ENCODE measurements at regions not wholly inside any gene's neighbourhood (a gene's known extent, or its start where the extent isn't known, plus 50 kb on each side); places are given as distances from the start of the nearest gene placed in this dataset.

DNA sequence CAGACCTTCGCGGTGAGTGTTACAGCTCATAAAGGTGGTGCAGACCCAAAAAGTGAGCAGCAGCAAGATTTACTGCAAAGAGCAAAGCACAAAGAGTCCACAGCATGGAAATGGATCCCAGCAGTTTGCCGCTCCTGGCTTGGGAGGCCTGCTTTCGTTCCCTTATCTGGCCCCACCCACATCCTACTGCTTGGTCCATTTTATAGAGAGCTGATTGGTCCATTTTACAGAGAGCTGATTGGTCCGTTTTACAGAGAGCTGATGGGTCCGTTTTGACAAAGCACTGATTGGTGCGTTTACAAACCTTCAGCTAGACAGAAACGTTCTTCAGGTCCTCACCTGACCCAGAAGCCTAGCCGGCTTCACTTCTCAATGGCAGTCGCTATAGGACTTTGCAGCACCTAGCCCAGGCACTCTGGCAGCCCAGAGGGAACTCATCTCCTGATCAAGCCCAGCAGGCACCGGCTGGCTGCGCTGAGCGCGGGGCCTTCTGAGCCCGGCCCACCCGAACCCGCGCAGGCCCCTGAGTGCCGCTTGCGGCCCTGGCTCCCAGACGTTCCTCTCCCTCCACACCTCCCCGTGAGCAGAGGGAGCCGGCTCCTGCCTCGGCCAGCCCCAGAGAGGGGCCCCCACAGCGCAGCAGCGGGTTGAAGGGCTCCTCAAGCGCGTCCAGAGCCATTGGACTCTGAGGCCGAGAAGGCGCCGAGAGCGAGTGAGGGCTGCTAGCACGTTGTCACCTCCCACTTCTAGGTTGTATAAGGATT, 200.3 kb downstream of the LMO4 start:
- TF ChIP-seq ZNF70 (CRISPR knock-in tag; IDR thresholded peaks at IDR 0.05): no peak
- TF ChIP-seq, protein P1, sequence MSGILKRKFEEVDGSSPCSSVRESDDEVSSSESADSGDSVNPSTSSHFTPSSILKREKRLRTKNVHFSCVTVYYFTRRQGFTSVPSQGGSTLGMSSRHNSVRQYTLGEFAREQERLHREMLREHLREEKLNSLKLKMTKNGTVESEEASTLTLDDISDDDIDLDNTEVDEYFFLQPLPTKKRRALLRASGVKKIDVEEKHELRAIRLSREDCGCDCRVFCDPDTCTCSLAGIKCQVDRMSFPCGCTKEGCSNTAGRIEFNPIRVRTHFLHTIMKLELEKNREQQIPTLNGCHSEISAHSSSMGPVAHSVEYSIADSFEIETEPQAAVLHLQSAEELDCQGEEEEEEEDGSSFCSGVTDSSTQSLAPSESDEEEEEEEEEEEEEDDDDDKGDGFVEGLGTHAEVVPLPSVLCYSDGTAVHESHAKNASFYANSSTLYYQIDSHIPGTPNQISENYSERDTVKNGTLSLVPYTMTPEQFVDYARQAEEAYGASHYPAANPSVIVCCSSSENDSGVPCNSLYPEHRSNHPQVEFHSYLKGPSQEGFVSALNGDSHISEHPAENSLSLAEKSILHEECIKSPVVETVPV (CRISPR knock-in tag; IDR thresholded peaks at IDR 0.05): no peak

GRCh38 chr1:87530042-87530807, 201.5 kb downstream of the LMO4 start:
- ATAC-seq: no peak

More for the DNA sequence above, 200.3 kb downstream of the LMO4 start:
- no peak for ATAC-seq

GRCh38 chr1:87535551-87535950, 206.9 kb downstream of the LMO4 start:
- ATAC-seq: no peak
- TF ChIP-seq PPARA (CRISPR knock-in tag; IDR thresholded peaks at IDR 0.05; ENCODE audit: borderline replicate concordance): no peak
- no peak for TF ChIP-seq ZFP3 (CRISPR knock-in tag; IDR thresholded peaks at IDR 0.05)
- TF ChIP-seq ISL1 (CRISPR knock-in tag; IDR thresholded peaks at IDR 0.05): no peak
- TF ChIP-seq ESRRG (CRISPR knock-in tag; IDR thresholded peaks at IDR 0.05): no peak
- TF ChIP-seq, protein P2, sequence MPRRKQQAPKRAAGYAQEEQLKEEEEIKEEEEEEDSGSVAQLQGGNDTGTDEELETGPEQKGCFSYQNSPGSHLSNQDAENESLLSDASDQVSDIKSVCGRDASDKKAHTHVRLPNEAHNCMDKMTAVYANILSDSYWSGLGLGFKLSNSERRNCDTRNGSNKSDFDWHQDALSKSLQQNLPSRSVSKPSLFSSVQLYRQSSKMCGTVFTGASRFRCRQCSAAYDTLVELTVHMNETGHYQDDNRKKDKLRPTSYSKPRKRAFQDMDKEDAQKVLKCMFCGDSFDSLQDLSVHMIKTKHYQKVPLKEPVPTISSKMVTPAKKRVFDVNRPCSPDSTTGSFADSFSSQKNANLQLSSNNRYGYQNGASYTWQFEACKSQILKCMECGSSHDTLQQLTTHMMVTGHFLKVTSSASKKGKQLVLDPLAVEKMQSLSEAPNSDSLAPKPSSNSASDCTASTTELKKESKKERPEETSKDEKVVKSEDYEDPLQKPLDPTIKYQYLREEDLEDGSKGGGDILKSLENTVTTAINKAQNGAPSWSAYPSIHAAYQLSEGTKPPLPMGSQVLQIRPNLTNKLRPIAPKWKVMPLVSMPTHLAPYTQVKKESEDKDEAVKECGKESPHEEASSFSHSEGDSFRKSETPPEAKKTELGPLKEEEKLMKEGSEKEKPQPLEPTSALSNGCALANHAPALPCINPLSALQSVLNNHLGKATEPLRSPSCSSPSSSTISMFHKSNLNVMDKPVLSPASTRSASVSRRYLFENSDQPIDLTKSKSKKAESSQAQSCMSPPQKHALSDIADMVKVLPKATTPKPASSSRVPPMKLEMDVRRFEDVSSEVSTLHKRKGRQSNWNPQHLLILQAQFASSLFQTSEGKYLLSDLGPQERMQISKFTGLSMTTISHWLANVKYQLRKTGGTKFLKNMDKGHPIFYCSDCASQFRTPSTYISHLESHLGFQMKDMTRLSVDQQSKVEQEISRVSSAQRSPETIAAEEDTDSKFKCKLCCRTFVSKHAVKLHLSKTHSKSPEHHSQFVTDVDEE (CRISPR knock-in tag; IDR thresholded peaks at IDR 0.05): no peak
- TF ChIP-seq, protein P1 (CRISPR knock-in tag; IDR thresholded peaks at IDR 0.05): no peak
- TF ChIP-seq ZNF70 (CRISPR knock-in tag; IDR thresholded peaks at IDR 0.05): no peak

More at GRCh38 chr1:87530042-87530807, 201.5 kb downstream of the LMO4 start:
- TF ChIP-seq ESRRG (CRISPR knock-in tag; IDR thresholded peaks at IDR 0.05) (no peak), TCF4 (CRISPR knock-in tag; IDR thresholded peaks at IDR 0.05; ENCODE audit: borderline replicate concordance) (no peak), OSR1 (CRISPR knock-in tag; IDR thresholded peaks at IDR 0.05) (no peak), RARB (CRISPR knock-in tag; IDR thresholded peaks at IDR 0.05) (no peak), PPARA (CRISPR knock-in tag; IDR thresholded peaks at IDR 0.05; ENCODE audit: borderline replicate concordance) (no peak), ISL1 (CRISPR knock-in tag; IDR thresholded peaks at IDR 0.05) (no peak), ZNF70 (CRISPR knock-in tag; IDR thresholded peaks at IDR 0.05) (no peak), ZC3H10 (CRISPR knock-in tag; IDR thresholded peaks at IDR 0.05) (no peak), POU6F1 (CRISPR knock-in tag; IDR thresholded peaks at IDR 0.05; ENCODE audit: borderline replicate concordance, low read depth) (no peak), ARNTL (CRISPR knock-in tag; IDR thresholded peaks at IDR 0.05; ENCODE audit: borderline replicate concordance, low read depth) (no peak), GLIS3 (CRISPR knock-in tag; IDR thresholded peaks at IDR 0.05) (no peak)
- TF ChIP-seq, protein P3, sequence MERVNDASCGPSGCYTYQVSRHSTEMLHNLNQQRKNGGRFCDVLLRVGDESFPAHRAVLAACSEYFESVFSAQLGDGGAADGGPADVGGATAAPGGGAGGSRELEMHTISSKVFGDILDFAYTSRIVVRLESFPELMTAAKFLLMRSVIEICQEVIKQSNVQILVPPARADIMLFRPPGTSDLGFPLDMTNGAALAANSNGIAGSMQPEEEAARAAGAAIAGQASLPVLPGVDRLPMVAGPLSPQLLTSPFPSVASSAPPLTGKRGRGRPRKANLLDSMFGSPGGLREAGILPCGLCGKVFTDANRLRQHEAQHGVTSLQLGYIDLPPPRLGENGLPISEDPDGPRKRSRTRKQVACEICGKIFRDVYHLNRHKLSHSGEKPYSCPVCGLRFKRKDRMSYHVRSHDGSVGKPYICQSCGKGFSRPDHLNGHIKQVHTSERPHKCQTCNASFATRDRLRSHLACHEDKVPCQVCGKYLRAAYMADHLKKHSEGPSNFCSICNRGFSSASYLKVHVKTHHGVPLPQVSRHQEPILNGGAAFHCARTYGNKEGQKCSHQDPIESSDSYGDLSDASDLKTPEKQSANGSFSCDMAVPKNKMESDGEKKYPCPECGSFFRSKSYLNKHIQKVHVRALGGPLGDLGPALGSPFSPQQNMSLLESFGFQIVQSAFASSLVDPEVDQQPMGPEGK (CRISPR knock-in tag; IDR thresholded peaks at IDR 0.05; ENCODE audit: borderline replicate concordance): no peak
- TF ChIP-seq, protein P1 (CRISPR knock-in tag; IDR thresholded peaks at IDR 0.05): no peak
- TF ChIP-seq, protein P2 (CRISPR knock-in tag; IDR thresholded peaks at IDR 0.05): no peak
